ENCODE measurements at regions not wholly inside any gene's neighbourhood (a gene's known extent, or its start where the extent isn't known, plus 50 kb on each side); places are given as distances from the start of the nearest gene placed in this dataset.

DNA sequence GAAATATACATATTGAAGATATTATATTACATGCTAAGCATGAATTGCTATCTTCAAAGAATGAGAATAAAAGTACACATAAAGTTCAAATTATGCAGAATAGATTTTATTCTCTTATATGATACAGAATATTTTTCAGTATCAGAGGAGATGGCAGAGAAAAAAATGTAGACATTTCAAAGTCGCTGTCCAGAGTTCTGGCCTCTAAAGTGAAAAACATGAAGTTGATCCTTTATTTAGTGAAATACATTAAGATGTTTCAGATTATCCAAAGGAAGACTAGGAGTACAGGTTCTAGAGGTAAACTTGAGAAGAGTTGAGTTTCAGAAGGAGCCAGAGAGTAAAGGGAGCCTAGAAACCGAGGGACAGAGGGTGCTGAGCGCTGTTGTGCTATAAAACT, 303.6 kb downstream of the UTP18 start:
- no peak for DNase-seq

GRCh38 chr17:51572115-51572514, 311.8 kb downstream of the UTP18 start:
- DNase-seq: no peak
